NCI-H146 treated with DMSO at 0.1 percent for 48 hours (cell line): ENCODE measurements at regions not wholly inside any gene's neighbourhood (a gene's known extent, or its start where the extent isn't known, plus 50 kb on each side); places are given as distances from the start of the nearest gene placed in this dataset.

ENCODE experiments used
- DNase-seq: peaks from one replicate; lab custom pipeline; 2025; ENCODE audit not compliant: unreplicated experiment; lab: John Stamatoyannopoulos, UW

- DNase-seq, result no peak
Measured at GRCh38 chr3:151990696-151991376, 117.4 kb downstream of the SUCNR1 start.

DNA sequence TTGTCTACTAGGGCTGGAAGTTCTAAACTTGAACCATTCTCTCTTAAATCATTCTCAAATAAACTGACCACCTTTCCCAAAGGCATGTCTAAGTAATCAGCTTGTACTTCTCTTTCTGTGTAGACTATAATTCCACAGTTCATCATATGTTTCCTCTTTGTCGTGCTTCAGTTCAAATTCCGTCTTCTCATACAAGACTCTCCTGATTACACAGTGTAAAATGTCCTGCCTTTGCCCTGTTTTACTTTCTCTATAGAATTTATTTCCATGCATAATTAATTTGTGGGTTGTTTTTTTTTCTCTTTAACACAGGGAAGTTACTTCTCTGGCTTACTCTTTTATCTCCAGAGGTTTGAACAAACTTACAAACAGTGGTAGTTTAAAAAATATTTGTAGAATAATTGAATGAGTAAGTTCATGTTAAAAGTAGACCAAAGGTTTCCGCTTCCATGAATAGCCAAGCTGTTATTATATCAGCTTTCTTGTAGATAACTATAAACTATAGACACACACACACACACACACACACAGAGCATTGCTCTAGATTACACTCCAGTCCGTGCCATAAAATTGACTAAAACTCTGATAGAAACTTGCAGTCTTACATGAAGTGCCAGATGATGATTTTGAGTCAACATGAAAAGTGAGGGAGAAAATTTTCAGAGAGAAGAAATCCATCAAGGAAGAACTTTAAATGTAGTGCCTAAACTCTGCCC, 119.0 kb downstream of the SUCNR1 start:
- no peak for DNase-seq

- no peak for DNase-seq
Measured at GRCh38 chr3:151995091-151995490, 121.6 kb downstream of the SUCNR1 start.

DNA sequence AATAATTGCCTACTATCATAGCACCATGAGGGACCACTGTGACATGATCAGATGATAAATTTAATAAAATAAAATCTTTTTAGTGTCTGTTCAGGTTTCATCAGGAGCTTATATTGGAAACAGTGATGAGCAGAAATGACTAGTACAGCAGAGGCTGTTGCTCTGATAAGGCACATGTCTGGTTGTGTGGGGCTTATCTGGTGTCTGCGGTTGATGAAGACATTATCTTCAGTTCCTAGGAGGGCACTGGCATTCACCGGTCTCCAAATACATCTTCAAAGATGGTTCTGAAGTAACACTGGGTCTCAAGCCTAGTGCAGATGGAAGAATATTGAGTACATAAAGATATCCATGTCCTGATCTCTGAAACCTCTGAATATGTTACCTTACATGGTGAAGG, 125.3 kb downstream of the SUCNR1 start:
- no peak for DNase-seq

- DNase-seq, result no peak
Measured at GRCh38 chr3:151999936-152000335, 126.5 kb downstream of the SUCNR1 start.

DNA sequence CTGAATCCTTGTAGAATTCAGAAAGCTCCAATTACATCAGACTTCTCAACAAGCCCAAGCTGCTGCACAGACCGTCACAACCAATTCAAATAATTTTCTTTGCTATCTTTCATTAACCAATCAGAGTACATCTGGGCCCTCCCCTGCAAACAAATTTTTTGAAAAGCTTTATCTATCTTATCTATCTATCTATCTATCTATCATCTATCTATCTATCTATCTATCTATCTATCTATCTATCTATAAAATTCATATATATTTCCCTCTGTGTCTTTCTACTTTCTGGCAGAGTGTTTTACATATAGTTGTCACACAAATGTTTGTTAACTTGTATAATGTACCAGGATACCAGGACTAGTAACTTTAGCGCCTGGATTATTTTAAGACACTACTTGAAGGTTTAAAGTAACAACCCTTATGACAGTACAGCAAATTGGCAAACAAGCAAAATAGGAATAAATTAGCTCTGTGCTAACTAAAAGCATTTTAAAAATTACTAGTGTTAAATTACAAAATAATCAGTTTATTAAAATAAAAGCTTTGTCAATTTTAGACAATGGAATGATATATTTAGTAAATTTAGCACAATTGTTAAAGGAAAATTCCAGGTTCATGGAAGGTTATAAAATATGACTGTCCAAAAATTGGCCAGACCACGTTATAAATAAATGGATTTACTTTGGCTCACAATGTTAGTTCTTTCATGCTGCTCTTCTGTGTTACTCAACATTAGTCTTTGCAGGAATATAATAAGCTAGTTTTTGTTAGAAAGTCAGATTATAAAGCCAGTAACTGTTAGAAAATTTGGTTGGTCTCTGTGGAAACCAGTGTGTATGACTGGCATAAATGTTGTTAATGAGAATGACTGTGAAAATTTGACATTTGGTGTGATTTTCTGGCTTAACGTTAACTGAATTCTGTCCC, 138.6 kb downstream of the SUCNR1 start:
- no peak for DNase-seq

GRCh38 chr3:152019508-152019907, 146.1 kb downstream of the SUCNR1 start:
- DNase-seq, result peak; percentile 20

GRCh38 chr3:152021951-152022461, 148.6 kb downstream of the SUCNR1 start:
- DNase-seq, result no peak

DNA sequence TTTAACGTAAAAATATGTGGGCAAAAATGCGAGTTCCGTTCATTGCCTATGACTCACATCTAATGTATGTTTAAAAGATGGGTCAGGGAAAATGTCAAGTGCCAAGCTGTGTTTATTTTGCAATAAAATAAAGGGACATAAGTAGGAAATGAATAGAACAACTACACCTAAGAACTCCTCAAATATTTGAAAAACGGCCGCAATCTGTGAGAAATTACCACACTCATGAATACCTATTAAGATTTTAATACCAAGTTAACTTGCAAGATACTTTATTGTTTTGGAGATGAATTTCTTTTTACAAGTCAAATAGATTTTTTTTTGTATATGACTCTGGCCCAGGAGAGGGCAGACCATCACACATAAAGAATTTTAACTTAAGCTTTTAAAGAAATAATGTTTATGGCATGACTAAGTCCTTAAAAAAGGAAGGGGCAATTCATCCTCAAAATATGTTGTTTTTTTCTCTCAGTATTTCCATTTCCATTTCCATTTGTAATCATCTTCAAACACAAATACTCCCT, 152.7 kb downstream of the SUCNR1 start:
- no peak for DNase-seq

DNA sequence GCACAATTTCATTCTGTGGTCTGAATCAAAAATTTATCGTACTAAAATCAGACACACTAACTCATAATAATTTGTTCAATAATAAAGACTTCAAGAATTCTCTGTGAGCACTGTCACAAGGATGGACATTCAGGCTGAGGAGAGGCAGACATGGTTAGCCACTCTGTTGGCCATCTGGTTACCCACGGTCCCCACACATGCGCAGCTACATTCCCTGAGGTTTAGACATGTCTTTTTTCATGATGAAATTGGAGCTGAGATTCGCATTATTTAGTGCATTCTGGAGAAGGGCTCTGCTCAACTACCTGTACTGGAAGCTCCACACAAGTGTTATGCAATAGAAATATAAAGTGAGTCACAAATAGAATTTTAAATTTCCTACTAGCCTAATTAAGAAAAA, 156.9 kb downstream of the SUCNR1 start:
- no peak for DNase-seq

DNA sequence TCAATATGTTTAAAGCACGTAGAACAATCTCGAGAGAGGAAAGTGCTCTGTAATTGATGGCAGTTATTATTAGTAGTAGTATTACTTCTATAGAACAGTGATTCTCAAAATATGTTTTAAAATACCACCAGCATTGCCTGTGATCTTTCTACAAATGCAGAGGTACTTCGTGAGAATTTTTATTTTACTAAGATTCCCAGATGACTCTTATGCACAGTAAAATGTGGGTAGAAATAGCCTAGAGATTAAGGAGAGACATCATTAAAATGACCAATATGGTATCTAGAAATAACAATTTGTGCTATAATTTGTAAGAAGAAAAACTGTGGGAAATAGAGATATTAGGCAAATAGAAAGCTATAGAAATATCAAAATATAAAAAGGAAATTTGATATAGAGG, 157.9 kb downstream of the SUCNR1 start:
- DNase-seq, result no peak

GRCh38 chr3:152037297-152037696, 163.9 kb downstream of the SUCNR1 start:
- no peak for DNase-seq

GRCh38 chr3:152037953-152038352, 164.5 kb downstream of the SUCNR1 start:
- no peak for DNase-seq

- no peak for DNase-seq
Measured at GRCh38 chr3:152038490-152038889, 165.0 kb downstream of the SUCNR1 start.

DNA sequence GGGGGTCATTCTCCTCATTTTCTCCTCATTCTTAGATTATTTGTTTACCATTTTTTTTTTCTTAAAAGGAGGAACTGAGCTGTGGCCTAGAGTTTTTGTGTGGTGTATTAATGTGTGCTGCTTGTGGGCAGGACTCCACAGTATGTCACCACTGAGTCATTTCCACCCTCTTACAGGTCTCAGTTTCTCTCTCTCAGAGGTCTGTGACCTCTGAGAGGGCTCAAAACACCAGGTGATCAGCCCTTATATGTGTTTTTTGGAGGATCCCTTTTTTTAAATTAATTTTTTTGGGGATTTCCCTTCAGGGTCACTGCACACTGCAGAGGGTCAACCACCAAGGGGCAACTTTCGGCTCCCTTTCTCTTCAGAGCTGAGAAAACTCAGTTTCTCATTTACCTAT, 166.4 kb downstream of the SUCNR1 start:
- no peak for DNase-seq

DNA sequence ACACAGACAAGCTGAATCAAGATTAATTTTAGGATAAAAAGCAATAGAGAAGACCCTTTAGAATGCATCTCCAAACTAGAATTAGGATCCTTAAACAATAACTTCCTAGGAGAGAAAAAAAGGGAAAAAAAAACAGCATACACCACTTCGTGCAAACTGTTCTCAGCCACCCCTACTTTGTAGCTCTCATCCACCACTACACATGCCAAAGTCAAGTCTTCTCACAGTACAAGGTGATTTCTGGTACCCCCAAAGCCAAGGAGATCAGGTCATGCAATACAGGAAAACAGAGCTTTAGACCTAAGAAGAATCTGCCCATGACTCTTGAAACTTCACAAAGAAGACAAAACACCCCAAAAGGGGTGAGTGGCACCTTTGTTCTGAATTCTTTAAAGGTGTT, 166.9 kb downstream of the SUCNR1 start:
- DNase-seq, result no peak

GRCh38 chr3:152043620-152044019, 170.2 kb downstream of the SUCNR1 start:
- DNase-seq, result no peak

GRCh38 chr3:152046280-152046679, 172.8 kb downstream of the SUCNR1 start:
- no peak for DNase-seq

DNA sequence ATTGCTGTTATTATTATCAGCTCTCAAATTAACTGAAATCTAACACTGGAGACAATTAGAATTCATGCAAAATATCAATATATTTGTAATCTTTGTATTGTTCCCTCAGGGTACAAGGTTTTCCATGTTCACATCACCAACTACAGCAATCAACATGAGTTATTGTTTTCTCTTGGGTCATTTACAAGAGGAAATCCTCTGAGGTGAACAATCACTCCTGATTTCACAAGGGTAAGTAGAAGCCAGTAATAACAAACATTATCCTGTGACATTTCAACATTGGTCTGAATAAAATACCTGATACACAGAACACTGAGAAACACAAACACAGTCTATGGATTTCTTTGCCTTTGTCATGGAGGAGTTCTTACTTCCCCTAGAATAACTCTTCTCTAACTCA, 174.0 kb downstream of the SUCNR1 start:
- no peak for DNase-seq

GRCh38 chr3:152048831-152049230, 175.4 kb downstream of the SUCNR1 start:
- no peak for DNase-seq

DNA sequence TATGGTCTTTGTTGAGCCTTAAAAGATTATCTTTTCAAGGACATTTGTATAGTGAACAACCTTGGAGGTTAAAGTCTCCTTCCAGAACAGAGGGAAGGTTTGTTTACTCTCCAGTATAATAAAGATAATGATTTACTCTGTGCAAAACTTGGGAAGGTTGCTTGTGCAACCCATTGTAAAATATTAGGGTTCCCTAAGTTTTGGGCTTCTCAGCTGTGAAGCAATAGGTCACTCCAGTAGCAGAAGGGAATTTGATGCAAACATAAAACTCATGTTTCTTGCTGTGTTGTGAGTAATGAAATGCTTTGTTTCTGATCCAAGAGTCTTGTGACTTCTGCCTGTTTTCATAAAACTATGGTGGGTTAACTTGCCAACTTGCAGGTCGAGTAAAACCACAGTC, 177.5 kb downstream of the SUCNR1 start:
- DNase-seq, result no peak
